ENCODE measurements at regions not wholly inside any gene's neighbourhood (a gene's known extent, or its start where the extent isn't known, plus 50 kb on each side); places are given as distances from the start of the nearest gene placed in this dataset.

DNA sequence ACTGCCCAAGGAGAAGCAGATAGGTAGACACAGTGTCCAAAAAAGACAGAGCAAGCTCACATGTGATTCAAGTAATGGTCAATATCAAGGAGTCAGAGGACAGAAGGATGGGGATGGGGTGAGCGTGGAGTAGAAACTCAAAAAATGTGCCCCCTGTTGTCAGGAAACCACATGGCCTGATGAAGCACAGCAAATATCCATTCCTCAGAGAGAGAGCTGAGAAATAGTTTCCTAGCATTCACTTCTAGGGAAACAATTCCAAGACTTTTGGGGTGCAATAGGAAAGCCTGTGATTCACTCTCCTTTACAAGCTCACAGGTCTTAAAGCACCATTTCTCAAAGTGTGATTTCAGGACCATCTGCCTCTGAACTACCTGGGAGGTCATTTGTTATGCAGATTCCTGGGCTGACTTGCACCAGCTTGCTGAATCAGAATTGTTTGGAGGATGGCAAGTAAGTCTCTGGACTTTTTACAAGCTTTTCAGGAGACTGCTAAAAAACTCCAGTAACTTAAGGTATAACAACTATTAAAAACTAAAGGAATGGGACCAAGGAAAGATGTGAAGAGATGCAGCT is 432.8 kb downstream of the HDGFL1 start:
- H3K36me3 ChIP-seq (ENCODE audit: control insufficient read depth in 2 of 2, extremely low read depth in 1 of 2, insufficient read depth in 1 of 2, low read length in 1 of 2), result no peaks in the 10 kb centered on the region
- H3K9me3 Mint-ChIP-seq, result peaks cover 4 to 22% (median 13%) of the 10 kb centered on the region in 3 donors
- H3K27ac ChIP-seq (ENCODE audit: low read length), result no peak overlapping the region
- no peak overlapping the region for H3K4me3 ChIP-seq (ENCODE audit: control insufficient read depth in 1 of 2, extremely low read depth in 1 of 2, low read length in 1 of 2)
- DNase-seq, result no peak
- H3K27ac Mint-ChIP-seq, result no peak overlapping the region
- no peaks in the 10 kb centered on the region for H3K9me3 ChIP-seq
- H3K4me1 Mint-ChIP-seq, result no peaks in the 10 kb centered on the region
- ATAC-seq (replicated peaks in 1 of 4), result no peak
- H3K4me1 ChIP-seq (ENCODE audit: control insufficient read depth in 1 of 2, extremely low read depth in 1 of 2, insufficient read depth in 2 of 2, low read length in 2 of 2), result no peaks in the 10 kb centered on the region
- no peak overlapping the region for H3K4me3 Mint-ChIP-seq
- H3K27me3 ChIP-seq (replicated peaks in 1 of 2; ENCODE audit: control insufficient read depth in 2 of 2, extremely low read depth in 1 of 2, insufficient read depth in 2 of 2, low read length in 1 of 2), result no peaks in the 10 kb centered on the region
- POLR2A ChIA-PET, result interaction anchor here in 1 of 2 donors (0.6 kb wide), 1 partner anchor 22 kb away, joined by 6 read pairs; no protein-coding TSS in a partner anchor
- WGBS (ENCODE audit: insufficient coverage), result no CpG with 5 or more reads among the region's 1 CpG
- H3K27me3 Mint-ChIP-seq, result peaks cover 0 to 2% of the 10 kb centered on the region in 2 donors
- CTCF ChIA-PET, result no interaction called here
- no peaks in the 10 kb centered on the region for H3K36me3 Mint-ChIP-seq

DNA sequence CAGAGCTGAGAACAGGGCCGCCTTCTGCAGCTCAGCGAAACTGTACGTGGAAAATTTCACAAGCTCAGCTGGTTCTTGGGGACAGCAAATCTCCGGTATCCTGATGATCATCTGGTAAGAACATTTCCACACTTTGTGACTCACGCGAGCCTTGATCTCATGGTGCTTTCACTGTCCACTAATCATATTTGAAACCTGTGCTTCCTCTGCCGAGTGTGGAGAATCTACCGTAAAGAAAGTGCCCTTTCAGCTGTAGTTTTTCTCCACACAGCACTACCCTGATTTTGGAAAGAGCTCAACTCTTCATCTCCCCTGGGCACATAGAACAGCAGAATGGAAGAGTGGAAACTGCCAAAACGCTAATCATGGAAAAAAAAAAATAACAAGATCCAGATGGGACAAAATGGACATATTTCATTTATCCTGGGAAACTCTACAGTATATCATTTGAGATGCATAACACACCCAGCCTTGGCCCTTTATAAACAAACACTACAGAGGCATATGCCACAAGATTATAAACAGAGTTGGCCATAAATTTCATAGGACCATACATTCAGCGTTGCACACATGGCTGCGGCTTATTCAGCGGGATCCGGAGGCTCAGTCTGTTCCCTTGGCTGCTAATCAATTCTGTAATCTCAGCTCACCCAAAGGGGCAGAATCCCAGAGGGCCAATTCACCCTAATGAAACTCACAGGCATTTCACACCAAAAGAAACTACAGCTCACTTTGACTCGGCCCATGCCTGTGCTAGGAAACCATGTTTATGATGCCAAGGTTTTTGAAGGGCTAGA is 434.5 kb downstream of the HDGFL1 start:
- Histone ChIP-seq H3K4me3 (ENCODE audit: control insufficient read depth in 1 of 2, extremely low read depth in 1 of 2, low read length in 1 of 2) (no peak overlapping the region), H3K27me3 (replicated peaks in 1 of 2; ENCODE audit: control insufficient read depth in 2 of 2, extremely low read depth in 1 of 2, insufficient read depth in 2 of 2, low read length in 1 of 2) (no peaks in the 10 kb centered on the region), H3K27ac (ENCODE audit: low read length) (no peak overlapping the region), H3K4me1 (ENCODE audit: control insufficient read depth in 1 of 2, extremely low read depth in 1 of 2, insufficient read depth in 2 of 2, low read length in 2 of 2) (no peaks in the 10 kb centered on the region), H3K36me3 (ENCODE audit: control insufficient read depth in 2 of 2, extremely low read depth in 1 of 2, insufficient read depth in 1 of 2, low read length in 1 of 2) (no peaks in the 10 kb centered on the region), H3K9me3 (no peaks in the 10 kb centered on the region)
- WGBS (ENCODE audit: insufficient coverage), result 88% methylated on average over 9 of the region's 14 CpGs
- ATAC-seq (replicated peaks in 1 of 4), result no peak
- peaks cover 4 to 22% (median 13%) of the 10 kb centered on the region in 3 donors for H3K9me3 Mint-ChIP-seq
- H3K4me3 Mint-ChIP-seq, result no peak overlapping the region
- H3K27ac Mint-ChIP-seq, result no peak overlapping the region
- peaks cover 0 to 2% of the 10 kb centered on the region in 2 donors for H3K27me3 Mint-ChIP-seq
- no peaks in the 10 kb centered on the region for H3K36me3 Mint-ChIP-seq
- CTCF ChIA-PET, result no interaction called here
- no peaks in the 10 kb centered on the region for H3K4me1 Mint-ChIP-seq
- no peak for DNase-seq
- POLR2A ChIA-PET, result interaction anchor here in 1 of 2 donors (0.6 kb wide), 1 partner anchor 12 kb away, joined by 3 read pairs; no protein-coding TSS in a partner anchor

DNA sequence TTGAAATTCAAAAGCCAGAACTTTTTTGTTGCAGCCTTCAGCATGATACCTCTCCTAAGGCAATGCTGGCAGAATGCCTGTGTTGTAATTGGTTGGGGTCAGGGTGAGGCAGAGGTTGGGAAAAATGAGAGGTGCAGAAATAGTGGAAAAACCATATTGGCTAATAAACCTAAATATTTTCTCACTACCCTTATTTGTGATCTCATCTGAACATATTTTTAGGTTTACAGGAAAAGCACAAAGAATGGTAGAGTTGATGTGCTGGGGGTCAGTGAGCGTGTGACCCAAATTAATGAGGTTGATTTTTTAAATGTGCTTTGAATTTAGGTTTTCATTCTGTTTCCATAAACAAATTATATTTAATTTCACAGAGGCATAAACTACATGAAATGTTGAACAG is 437.3 kb downstream of the HDGFL1 start:
- H3K4me1 Mint-ChIP-seq, result no peaks in the 10 kb centered on the region
- ATAC-seq (replicated peaks in 1 of 4), result no peak
- no peaks in the 10 kb centered on the region for H3K9me3 ChIP-seq
- DNase-seq, result no peak
- no CpG with 5 or more reads among the region's 1 CpG for WGBS (ENCODE audit: insufficient coverage)
- no peaks in the 10 kb centered on the region for H3K27me3 Mint-ChIP-seq
- POLR2A ChIA-PET, result no interaction called here
- no peak overlapping the region for H3K27ac ChIP-seq (ENCODE audit: low read length)
- H3K36me3 ChIP-seq (ENCODE audit: control insufficient read depth in 2 of 2, extremely low read depth in 1 of 2, insufficient read depth in 1 of 2, low read length in 1 of 2), result no peaks in the 10 kb centered on the region
- H3K36me3 Mint-ChIP-seq, result no peaks in the 10 kb centered on the region
- H3K4me3 Mint-ChIP-seq, result no peak overlapping the region
- H3K4me1 ChIP-seq (ENCODE audit: control insufficient read depth in 1 of 2, extremely low read depth in 1 of 2, insufficient read depth in 2 of 2, low read length in 2 of 2), result no peaks in the 10 kb centered on the region
- H3K9me3 Mint-ChIP-seq, result peaks cover 0 to 8% (median 3%) of the 10 kb centered on the region in 3 donors
- H3K4me3 ChIP-seq (ENCODE audit: control insufficient read depth in 1 of 2, extremely low read depth in 1 of 2, low read length in 1 of 2), result no peak overlapping the region
- no peaks in the 10 kb centered on the region for H3K27me3 ChIP-seq (replicated peaks in 1 of 2; ENCODE audit: control insufficient read depth in 2 of 2, extremely low read depth in 1 of 2, insufficient read depth in 2 of 2, low read length in 1 of 2)
- CTCF ChIA-PET, result interaction anchor here in 1 of 2 donors (0.7 kb wide), 1 partner anchor 41 kb away, joined by 3 read pairs; no protein-coding TSS in a partner anchor
- no peak overlapping the region for H3K27ac Mint-ChIP-seq

DNA sequence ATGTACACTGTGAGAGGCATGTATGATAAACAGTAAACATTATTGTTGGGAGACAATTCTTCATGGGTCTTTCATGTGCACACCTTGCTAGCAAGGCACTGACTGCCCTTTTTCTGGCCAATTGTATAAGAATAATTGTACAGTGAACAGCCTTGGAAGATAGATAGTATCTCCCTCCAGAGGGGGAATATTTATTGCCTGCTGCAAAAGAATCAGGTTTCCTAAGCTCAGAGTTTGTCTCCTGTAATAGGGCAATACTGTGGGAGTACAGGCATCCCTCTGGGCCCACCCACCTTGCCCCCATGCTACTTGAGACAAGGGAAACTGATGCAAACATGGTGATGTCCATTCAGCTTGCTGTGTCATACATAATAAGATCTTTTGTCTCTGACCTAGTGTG is 442.2 kb downstream of the HDGFL1 start:
- ChIA-PET CTCF (no interaction called here), POLR2A (no interaction called here)
- Mint-ChIP-seq H3K4me3 (no peak overlapping the region), H3K4me1 (no peaks in the 10 kb centered on the region), H3K36me3 (no peaks in the 10 kb centered on the region), H3K27ac (no peak overlapping the region), H3K9me3 (peaks cover 0 to 3% (median 2%) of the 10 kb centered on the region in 3 donors), H3K27me3 (no peaks in the 10 kb centered on the region)
- H3K36me3 ChIP-seq (ENCODE audit: control insufficient read depth in 2 of 2, extremely low read depth in 1 of 2, insufficient read depth in 1 of 2, low read length in 1 of 2), result no peaks in the 10 kb centered on the region
- no peak for ATAC-seq (replicated peaks in 1 of 4)
- H3K27me3 ChIP-seq (replicated peaks in 1 of 2; ENCODE audit: control insufficient read depth in 2 of 2, extremely low read depth in 1 of 2, insufficient read depth in 2 of 2, low read length in 1 of 2), result no peaks in the 10 kb centered on the region
- no peak for DNase-seq
- no peaks in the 10 kb centered on the region for H3K9me3 ChIP-seq
- no peaks in the 10 kb centered on the region for H3K4me1 ChIP-seq (ENCODE audit: control insufficient read depth in 1 of 2, extremely low read depth in 1 of 2, insufficient read depth in 2 of 2, low read length in 2 of 2)
- H3K27ac ChIP-seq (ENCODE audit: low read length), result no peak overlapping the region
- no peak overlapping the region for H3K4me3 ChIP-seq (ENCODE audit: control insufficient read depth in 1 of 2, extremely low read depth in 1 of 2, low read length in 1 of 2)

DNA sequence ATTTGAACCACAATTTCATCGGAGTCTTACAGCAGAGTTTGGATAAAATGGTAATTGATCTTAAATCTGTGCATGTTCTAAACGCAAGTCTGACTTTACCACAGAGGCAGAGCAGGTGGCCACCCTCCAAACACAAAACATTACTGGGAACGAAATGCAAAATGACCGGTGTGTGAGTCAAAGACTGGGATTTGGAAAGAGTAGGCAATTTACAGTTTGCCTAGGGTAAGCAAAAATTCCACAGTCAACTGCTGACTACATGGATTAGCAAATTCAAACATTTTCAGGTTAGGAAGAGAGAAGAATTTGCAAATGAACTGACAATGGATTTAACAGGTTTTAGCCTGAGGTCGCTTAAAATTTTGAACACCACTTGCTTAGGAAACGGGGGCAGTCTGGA is 444.4 kb downstream of the HDGFL1 start:
- H3K4me3 Mint-ChIP-seq, result no peak overlapping the region
- DNase-seq (no peak), ATAC-seq (replicated peaks in 1 of 4) (no peak)
- Histone ChIP-seq H3K4me3 (ENCODE audit: control insufficient read depth in 1 of 2, extremely low read depth in 1 of 2, low read length in 1 of 2) (no peak overlapping the region), H3K27ac (ENCODE audit: low read length) (no peak overlapping the region), H3K4me1 (ENCODE audit: control insufficient read depth in 1 of 2, extremely low read depth in 1 of 2, insufficient read depth in 2 of 2, low read length in 2 of 2) (no peaks in the 10 kb centered on the region), H3K36me3 (ENCODE audit: control insufficient read depth in 2 of 2, extremely low read depth in 1 of 2, insufficient read depth in 1 of 2, low read length in 1 of 2) (no peaks in the 10 kb centered on the region), H3K9me3 (no peaks in the 10 kb centered on the region), H3K27me3 (replicated peaks in 1 of 2; ENCODE audit: control insufficient read depth in 2 of 2, extremely low read depth in 1 of 2, insufficient read depth in 2 of 2, low read length in 1 of 2) (no peaks in the 10 kb centered on the region)
- WGBS (ENCODE audit: insufficient coverage), result 92% methylated on average over 2 of the region's 6 CpGs
- no peak overlapping the region for H3K27ac Mint-ChIP-seq
- ChIA-PET POLR2A (no interaction called here), CTCF (interaction anchor here in 1 of 2 donors (0.6 kb wide), 1 partner anchor 279 kb away, joined by 3 read pairs; no protein-coding TSS in a partner anchor)
- H3K36me3 Mint-ChIP-seq, result no peaks in the 10 kb centered on the region
- H3K4me1 Mint-ChIP-seq, result no peaks in the 10 kb centered on the region
- H3K9me3 Mint-ChIP-seq, result peaks cover 0 to 3% (median 0%) of the 10 kb centered on the region in 3 donors
- H3K27me3 Mint-ChIP-seq, result no peaks in the 10 kb centered on the region

DNA sequence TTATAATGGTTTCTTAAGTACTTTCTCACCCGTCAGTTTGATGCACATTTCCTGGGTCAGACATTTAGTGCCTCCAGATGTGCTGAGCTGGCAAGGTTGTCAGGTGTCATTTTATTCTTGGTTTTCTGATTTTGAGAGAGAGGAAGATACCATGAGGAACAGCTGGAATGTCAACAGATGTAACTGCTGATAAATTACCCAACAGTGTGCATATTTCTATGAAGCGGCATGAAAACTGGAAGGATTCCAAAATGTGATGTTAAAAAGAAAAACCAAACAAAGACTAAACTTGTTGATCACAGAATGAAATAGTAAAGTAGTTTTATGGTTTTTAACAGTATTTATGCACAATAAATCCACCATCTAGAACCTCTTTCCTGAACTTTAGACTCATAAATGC is 447.3 kb downstream of the HDGFL1 start:
- ATAC-seq (replicated peaks in 1 of 4) (no peak), DNase-seq (no peak)
- Histone ChIP-seq H3K4me3 (ENCODE audit: control insufficient read depth in 1 of 2, extremely low read depth in 1 of 2, low read length in 1 of 2) (no peak overlapping the region), H3K4me1 (ENCODE audit: control insufficient read depth in 1 of 2, extremely low read depth in 1 of 2, insufficient read depth in 2 of 2, low read length in 2 of 2) (no peaks in the 10 kb centered on the region), H3K27ac (ENCODE audit: low read length) (no peak overlapping the region), H3K9me3 (no peaks in the 10 kb centered on the region), H3K36me3 (ENCODE audit: control insufficient read depth in 2 of 2, extremely low read depth in 1 of 2, insufficient read depth in 1 of 2, low read length in 1 of 2) (no peaks in the 10 kb centered on the region), H3K27me3 (replicated peaks in 1 of 2; ENCODE audit: control insufficient read depth in 2 of 2, extremely low read depth in 1 of 2, insufficient read depth in 2 of 2, low read length in 1 of 2) (no peaks in the 10 kb centered on the region)
- Mint-ChIP-seq H3K27me3 (no peaks in the 10 kb centered on the region), H3K4me3 (no peak overlapping the region), H3K4me1 (no peaks in the 10 kb centered on the region), H3K9me3 (peaks cover 0 to 3% (median 2%) of the 10 kb centered on the region in 3 donors), H3K36me3 (no peaks in the 10 kb centered on the region), H3K27ac (no peak overlapping the region)
- ChIA-PET POLR2A (no interaction called here), CTCF (no interaction called here)
- 80% methylated on average over 1 of the region's 2 CpGs for WGBS (ENCODE audit: insufficient coverage)

All from T-cell (primary cell).